ENCODE measurements at regions not wholly inside any gene's neighbourhood (a gene's known extent, or its start where the extent isn't known, plus 50 kb on each side); places are given as distances from the start of the nearest gene placed in this dataset.
"Not testable (repeated sequence)": the region's sequence is repeated elsewhere in the genome, so short reads cannot be mapped to it uniquely, and the experiment has no call there.

DNA sequence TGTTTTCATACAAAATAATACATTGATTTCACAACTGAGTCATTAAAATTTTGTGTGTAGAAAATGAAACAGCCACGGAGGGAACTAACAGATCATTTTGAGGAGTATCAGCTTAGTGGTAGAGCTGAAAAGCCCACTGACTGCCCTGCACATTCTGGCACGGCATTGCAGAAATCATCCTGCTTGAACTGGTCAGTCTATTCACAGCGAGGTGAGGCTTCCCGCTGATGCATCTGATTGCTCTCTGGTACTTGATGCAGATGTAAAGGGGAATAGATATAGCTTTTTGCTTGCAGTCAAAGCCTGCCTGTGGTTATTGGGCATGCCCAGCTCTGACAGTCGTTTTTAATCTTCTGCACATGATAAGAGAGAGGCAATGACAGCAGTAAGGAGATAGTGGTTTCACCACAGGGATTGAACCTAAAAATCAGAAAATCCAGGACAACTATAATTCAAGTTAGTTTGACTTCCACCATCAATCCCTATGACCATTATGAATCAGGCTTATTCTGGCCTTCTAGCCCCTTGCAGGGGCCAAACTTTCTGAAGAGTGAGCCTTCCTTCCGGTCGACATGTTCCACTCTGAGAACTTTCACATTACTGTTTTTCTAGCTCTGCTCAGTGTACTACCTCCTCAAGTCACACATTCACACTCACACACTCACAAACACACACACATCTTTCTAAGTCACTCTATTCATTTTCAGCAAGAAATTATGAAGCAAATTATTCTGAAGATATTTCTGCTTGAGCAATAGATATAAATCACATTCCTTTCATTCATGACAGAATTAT, 782.8 kb upstream of the NUDT12 start:
- 57% methylated on average over 5 of the region's 7 CpGs for WGBS (ENCODE audit: insufficient coverage)
- H3K36me3 ChIP-seq (ENCODE audit: control insufficient read depth, insufficient read depth, low read length) = no peaks in the 10 kb centered on the region
- no peak for DNase-seq

DNA sequence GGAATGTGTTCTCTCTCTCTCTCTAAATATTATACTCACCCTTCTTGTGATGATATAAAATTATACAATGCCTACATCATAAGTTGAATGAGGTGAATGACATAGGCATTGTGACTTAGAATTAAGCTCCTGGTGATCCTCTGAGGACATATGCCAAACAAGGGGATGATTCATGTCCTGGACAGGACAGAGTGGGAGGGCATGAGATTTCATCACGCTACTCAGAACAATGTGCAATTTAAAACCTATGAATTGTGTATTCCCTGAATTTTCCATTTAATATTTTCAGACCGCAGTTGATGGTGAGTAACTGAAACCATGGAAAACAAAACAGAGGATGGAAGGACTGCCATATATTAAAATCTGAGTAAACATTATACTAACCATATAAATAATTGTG, 782.2 kb upstream of the NUDT12 start:
- WGBS (ENCODE audit: insufficient coverage) = no CpG with 5 or more reads among the region's 2 CpGs
- no peak overlapping the region for H3K4me3 ChIP-seq (ENCODE audit: low read length)
- DNase-seq = no peak
- H3K27ac ChIP-seq (ENCODE audit: low read length) = no peak overlapping the region
- H3K27me3 ChIP-seq (ENCODE audit: control insufficient read depth, insufficient read depth, low read length) = no peaks in the 10 kb centered on the region
- no peaks in the 10 kb centered on the region for H3K36me3 ChIP-seq (ENCODE audit: control insufficient read depth, insufficient read depth, low read length)
- no peaks in the 10 kb centered on the region for H3K9me3 ChIP-seq (replicated peaks; ENCODE audit: control insufficient read depth, low read depth, low read length)
- no peaks in the 10 kb centered on the region for H3K4me1 ChIP-seq (ENCODE audit: control insufficient read depth, insufficient read depth, low read length)

More for the DNA sequence above, 782.8 kb upstream of the NUDT12 start:
- H3K9me3 ChIP-seq (replicated peaks; ENCODE audit: control insufficient read depth, low read depth, low read length) = no peaks in the 10 kb centered on the region
- H3K4me3 ChIP-seq (ENCODE audit: low read length) = no peak overlapping the region
- H3K27ac ChIP-seq (ENCODE audit: low read length) = no peak overlapping the region
- no peaks in the 10 kb centered on the region for H3K4me1 ChIP-seq (ENCODE audit: control insufficient read depth, insufficient read depth, low read length)
- H3K27me3 ChIP-seq (ENCODE audit: control insufficient read depth, insufficient read depth, low read length) = no peaks in the 10 kb centered on the region

- Histone ChIP-seq H3K9me3 (replicated peaks; ENCODE audit: control insufficient read depth, low read depth, low read length) (no peaks in the 10 kb centered on the region), H3K4me1 (ENCODE audit: control insufficient read depth, insufficient read depth, low read length) (no peaks in the 10 kb centered on the region), H3K4me3 (ENCODE audit: low read length) (no peak overlapping the region), H3K27ac (ENCODE audit: low read length) (no peak overlapping the region), H3K36me3 (ENCODE audit: control insufficient read depth, insufficient read depth, low read length) (no peaks in the 10 kb centered on the region), H3K27me3 (ENCODE audit: control insufficient read depth, insufficient read depth, low read length) (no peaks in the 10 kb centered on the region)
- DNase-seq = peak; percentile 41
- WGBS (ENCODE audit: insufficient coverage) = no CpG with 5 or more reads among the region's 1 CpG
These were observed 765.2 kb upstream of the NUDT12 start for GRCh38 chr5:104327801-104328200.

GRCh38 chr5:104326966-104327365, 764.4 kb upstream of the NUDT12 start:
- DNase-seq = no peak
- no peak overlapping the region for H3K27ac ChIP-seq (ENCODE audit: low read length)
- H3K9me3 ChIP-seq (replicated peaks; ENCODE audit: control insufficient read depth, low read depth, low read length) = no peaks in the 10 kb centered on the region
- H3K4me3 ChIP-seq (ENCODE audit: low read length) = no peak overlapping the region
- no peaks in the 10 kb centered on the region for H3K27me3 ChIP-seq (ENCODE audit: control insufficient read depth, insufficient read depth, low read length)
- no peaks in the 10 kb centered on the region for H3K36me3 ChIP-seq (ENCODE audit: control insufficient read depth, insufficient read depth, low read length)
- H3K4me1 ChIP-seq (ENCODE audit: control insufficient read depth, insufficient read depth, low read length) = no peaks in the 10 kb centered on the region

GRCh38 chr5:104325356-104325755, 762.8 kb upstream of the NUDT12 start:
- DNase-seq = no peak
- Histone ChIP-seq H3K4me3 (ENCODE audit: low read length) (no peak overlapping the region), H3K9me3 (replicated peaks; ENCODE audit: control insufficient read depth, low read depth, low read length) (no peaks in the 10 kb centered on the region), H3K27ac (ENCODE audit: low read length) (no peak overlapping the region), H3K27me3 (ENCODE audit: control insufficient read depth, insufficient read depth, low read length) (no peaks in the 10 kb centered on the region), H3K36me3 (ENCODE audit: control insufficient read depth, insufficient read depth, low read length) (no peaks in the 10 kb centered on the region), H3K4me1 (ENCODE audit: control insufficient read depth, insufficient read depth, low read length) (no peaks in the 10 kb centered on the region)
- no CpG with 5 or more reads among the region's 2 CpGs for WGBS (ENCODE audit: insufficient coverage)

GRCh38 chr5:104316676-104317075, 754.1 kb upstream of the NUDT12 start:
- H3K27ac ChIP-seq (ENCODE audit: low read length); DNase-seq; H3K27me3 ChIP-seq (ENCODE audit: control insufficient read depth, insufficient read depth, low read length); H3K4me3 ChIP-seq (ENCODE audit: low read length); H3K4me1 ChIP-seq (ENCODE audit: control insufficient read depth, insufficient read depth, low read length); H3K9me3 ChIP-seq (replicated peaks; ENCODE audit: control insufficient read depth, low read depth, low read length); H3K36me3 ChIP-seq (ENCODE audit: control insufficient read depth, insufficient read depth, low read length): not testable (repeated sequence)

DNA sequence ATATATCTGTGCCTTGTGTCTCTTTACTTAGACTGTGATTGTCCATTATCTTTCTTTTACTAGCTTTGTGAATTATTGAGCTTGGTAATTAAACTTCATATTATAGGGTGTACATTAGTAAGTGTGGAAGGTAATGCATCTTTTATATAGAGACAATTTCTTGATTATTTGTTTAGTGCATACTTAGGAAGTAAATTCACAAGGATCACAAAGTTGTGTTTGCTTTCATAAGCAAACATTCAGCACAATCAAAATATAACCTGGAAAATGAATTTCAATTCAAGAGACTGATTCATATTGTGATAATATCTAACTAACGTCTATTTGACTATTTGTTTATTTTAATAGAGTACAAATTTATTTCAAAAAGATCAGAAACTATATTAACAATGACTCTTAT, 749.9 kb upstream of the NUDT12 start:
- Histone ChIP-seq H3K27me3 (ENCODE audit: control insufficient read depth, insufficient read depth, low read length) (no peaks in the 10 kb centered on the region), H3K4me3 (ENCODE audit: low read length) (no peak overlapping the region), H3K4me1 (ENCODE audit: control insufficient read depth, insufficient read depth, low read length) (no peaks in the 10 kb centered on the region), H3K27ac (ENCODE audit: low read length) (no peak overlapping the region), H3K36me3 (ENCODE audit: control insufficient read depth, insufficient read depth, low read length) (no peaks in the 10 kb centered on the region), H3K9me3 (replicated peaks; ENCODE audit: control insufficient read depth, low read depth, low read length) (no peaks in the 10 kb centered on the region)
- no CpG with 5 or more reads among the region's 1 CpG for WGBS (ENCODE audit: insufficient coverage)
- DNase-seq = no peak

GRCh38 chr5:104305602-104306001, 743.0 kb upstream of the NUDT12 start:
- no peaks in the 10 kb centered on the region for H3K36me3 ChIP-seq (ENCODE audit: control insufficient read depth, insufficient read depth, low read length)
- WGBS (ENCODE audit: insufficient coverage) = no CpG with 5 or more reads among the region's 1 CpG

DNA sequence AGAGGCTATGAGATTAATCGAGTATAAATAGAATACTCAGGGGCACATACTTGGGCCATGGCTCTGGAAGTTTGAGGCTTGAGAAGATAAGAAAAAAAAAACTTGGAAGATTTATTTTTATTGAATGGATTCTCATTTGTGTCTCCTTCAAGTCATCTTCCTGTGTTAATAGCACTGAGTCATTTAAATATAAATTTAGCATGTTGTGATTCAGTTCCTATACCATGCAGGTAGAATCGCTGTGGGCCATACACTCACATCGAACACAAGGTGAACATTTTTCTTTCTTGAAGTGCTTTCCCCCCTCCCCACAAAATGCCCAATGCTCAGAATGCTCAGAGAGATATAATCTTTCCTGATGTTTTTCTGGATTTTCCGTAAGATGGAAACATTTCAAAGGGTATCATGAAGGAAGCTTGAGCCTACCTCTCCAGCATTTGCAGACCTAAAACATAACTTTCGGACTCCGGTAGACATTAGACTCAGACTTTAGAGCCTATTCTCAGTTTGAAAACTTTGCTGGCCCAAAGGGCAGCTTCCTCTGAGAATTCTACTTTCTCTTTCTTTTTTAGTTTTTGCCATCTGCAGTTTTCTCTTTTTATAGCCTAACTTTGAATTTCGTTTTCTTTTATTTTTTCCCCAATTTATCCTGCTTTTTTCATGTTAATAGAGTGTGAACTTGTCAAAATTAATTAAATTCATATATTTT, 737.6 kb upstream of the NUDT12 start:
- H3K9me3 ChIP-seq (replicated peaks; ENCODE audit: control insufficient read depth, low read depth, low read length) = no peaks in the 10 kb centered on the region
- H3K27me3 ChIP-seq (ENCODE audit: control insufficient read depth, insufficient read depth, low read length) = no peaks in the 10 kb centered on the region
- no peaks in the 10 kb centered on the region for H3K4me1 ChIP-seq (ENCODE audit: control insufficient read depth, insufficient read depth, low read length)
- 86% methylated on average over 2 of the region's 7 CpGs for WGBS (ENCODE audit: insufficient coverage)
- H3K27ac ChIP-seq (ENCODE audit: low read length) = no peak overlapping the region
- no peaks in the 10 kb centered on the region for H3K36me3 ChIP-seq (ENCODE audit: control insufficient read depth, insufficient read depth, low read length)
- DNase-seq = no peak
- H3K4me3 ChIP-seq (ENCODE audit: low read length) = no peak overlapping the region

More at GRCh38 chr5:104305602-104306001, 743.0 kb upstream of the NUDT12 start:
- no peak for DNase-seq
- Histone ChIP-seq H3K4me1 (ENCODE audit: control insufficient read depth, insufficient read depth, low read length) (no peaks in the 10 kb centered on the region), H3K9me3 (replicated peaks; ENCODE audit: control insufficient read depth, low read depth, low read length) (no peaks in the 10 kb centered on the region), H3K27ac (ENCODE audit: low read length) (no peak overlapping the region), H3K27me3 (ENCODE audit: control insufficient read depth, insufficient read depth, low read length) (no peaks in the 10 kb centered on the region), H3K4me3 (ENCODE audit: low read length) (no peak overlapping the region)

GRCh38 chr5:104298518-104298917, 735.9 kb upstream of the NUDT12 start:
- WGBS (ENCODE audit: insufficient coverage) = 100% methylated on average over 1 of the region's 5 CpGs

More at GRCh38 chr5:104298518-104298917, 735.9 kb upstream of the NUDT12 start:
- Histone ChIP-seq H3K27ac (ENCODE audit: low read length) (no peak overlapping the region), H3K27me3 (ENCODE audit: control insufficient read depth, insufficient read depth, low read length) (no peaks in the 10 kb centered on the region), H3K4me1 (ENCODE audit: control insufficient read depth, insufficient read depth, low read length) (no peaks in the 10 kb centered on the region), H3K36me3 (ENCODE audit: control insufficient read depth, insufficient read depth, low read length) (no peaks in the 10 kb centered on the region), H3K4me3 (ENCODE audit: low read length) (no peak overlapping the region), H3K9me3 (replicated peaks; ENCODE audit: control insufficient read depth, low read depth, low read length) (no peaks in the 10 kb centered on the region)
- DNase-seq = no peak

Measured in muscle of leg (tissue), 3 donors.